GM20000 (cell line): ENCODE measurements at regions not wholly inside any gene's neighbourhood (a gene's known extent, or its start where the extent isn't known, plus 50 kb on each side); places are given as distances from the start of the nearest gene placed in this dataset.
"Not testable (repeated sequence)": the region's sequence is repeated elsewhere in the genome, so short reads cannot be mapped to it uniquely, and the experiment has no call there.

ENCODE experiments used
- DNase-seq: peaks from one replicate; pipeline ENCODE4 v3.0.0; 2012; ENCODE audit warnings: low spot score
- TF ChIP-seq, protein P1 (sequence below): IDR thresholded peaks from 2 replicates; pipeline ENCODE4 v1.5.1; 2012; ENCODE audit warnings: mild to moderate bottlenecking, control low read depth; ENCODE audit errors: extremely low read depth, missing control alignments

DNA sequence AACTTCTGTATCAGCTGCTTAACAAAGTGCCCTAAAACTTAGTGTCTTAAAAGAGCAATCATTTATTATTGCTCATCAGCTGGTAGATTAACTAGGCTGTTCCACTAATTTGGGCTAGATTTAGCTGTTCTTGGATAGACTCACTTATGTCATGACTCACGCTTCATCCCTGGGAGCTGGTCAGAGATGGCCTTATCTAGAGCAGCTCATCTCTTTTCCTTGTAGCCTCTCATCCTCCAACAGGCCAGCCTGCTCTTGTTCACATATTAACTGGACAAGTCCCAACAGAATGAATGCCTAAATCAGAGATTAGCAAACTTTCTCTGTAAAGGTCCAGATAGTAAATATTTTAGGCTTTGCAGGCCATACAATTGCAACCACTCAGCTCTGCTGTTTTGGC lies 66.9 kb upstream of the PLAAT1 start:
- DNase-seq = no peak
- TF ChIP-seq, protein P1, sequence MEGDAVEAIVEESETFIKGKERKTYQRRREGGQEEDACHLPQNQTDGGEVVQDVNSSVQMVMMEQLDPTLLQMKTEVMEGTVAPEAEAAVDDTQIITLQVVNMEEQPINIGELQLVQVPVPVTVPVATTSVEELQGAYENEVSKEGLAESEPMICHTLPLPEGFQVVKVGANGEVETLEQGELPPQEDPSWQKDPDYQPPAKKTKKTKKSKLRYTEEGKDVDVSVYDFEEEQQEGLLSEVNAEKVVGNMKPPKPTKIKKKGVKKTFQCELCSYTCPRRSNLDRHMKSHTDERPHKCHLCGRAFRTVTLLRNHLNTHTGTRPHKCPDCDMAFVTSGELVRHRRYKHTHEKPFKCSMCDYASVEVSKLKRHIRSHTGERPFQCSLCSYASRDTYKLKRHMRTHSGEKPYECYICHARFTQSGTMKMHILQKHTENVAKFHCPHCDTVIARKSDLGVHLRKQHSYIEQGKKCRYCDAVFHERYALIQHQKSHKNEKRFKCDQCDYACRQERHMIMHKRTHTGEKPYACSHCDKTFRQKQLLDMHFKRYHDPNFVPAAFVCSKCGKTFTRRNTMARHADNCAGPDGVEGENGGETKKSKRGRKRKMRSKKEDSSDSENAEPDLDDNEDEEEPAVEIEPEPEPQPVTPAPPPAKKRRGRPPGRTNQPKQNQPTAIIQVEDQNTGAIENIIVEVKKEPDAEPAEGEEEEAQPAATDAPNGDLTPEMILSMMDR = no peak

DNA sequence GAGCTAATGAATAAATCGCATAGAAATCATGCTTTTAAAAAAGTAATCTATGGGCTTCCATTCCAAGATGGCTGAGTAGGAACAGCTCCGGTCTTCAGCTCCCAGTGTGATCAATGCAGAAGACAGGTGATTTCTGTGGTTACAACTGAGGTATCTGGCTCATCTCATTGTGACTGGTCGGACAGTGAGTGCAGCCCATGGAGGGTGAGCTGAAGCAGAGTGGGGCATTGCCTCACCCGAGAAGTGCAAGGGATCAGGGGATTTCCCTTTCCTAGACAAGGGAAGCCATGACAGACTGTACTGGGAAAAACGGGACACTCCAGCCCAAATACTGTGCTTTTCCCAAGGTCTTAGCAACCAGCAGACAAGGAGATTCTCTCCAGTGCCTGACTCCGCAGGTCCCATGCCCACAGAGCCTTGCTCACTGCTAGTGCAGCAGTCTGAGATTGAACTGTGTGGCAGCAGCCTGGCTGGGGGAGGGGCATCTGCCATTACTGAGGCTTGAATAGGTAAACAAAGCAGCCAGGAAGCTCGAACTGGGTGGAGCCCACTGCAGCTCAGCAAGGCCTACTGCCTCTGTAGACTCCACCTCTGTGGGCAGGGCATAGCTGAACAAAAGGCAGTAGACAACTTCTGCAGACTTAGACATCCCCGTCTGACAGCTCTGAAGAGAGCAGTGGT lies 61.5 kb upstream of the PLAAT1 start:
- not testable (repeated sequence) for DNase-seq

- TF ChIP-seq, protein P1 = no peak
- no peak for DNase-seq
These were observed 53.8 kb upstream of the PLAAT1 start for GRCh38 chr3:193187070-193187722.

DNA sequence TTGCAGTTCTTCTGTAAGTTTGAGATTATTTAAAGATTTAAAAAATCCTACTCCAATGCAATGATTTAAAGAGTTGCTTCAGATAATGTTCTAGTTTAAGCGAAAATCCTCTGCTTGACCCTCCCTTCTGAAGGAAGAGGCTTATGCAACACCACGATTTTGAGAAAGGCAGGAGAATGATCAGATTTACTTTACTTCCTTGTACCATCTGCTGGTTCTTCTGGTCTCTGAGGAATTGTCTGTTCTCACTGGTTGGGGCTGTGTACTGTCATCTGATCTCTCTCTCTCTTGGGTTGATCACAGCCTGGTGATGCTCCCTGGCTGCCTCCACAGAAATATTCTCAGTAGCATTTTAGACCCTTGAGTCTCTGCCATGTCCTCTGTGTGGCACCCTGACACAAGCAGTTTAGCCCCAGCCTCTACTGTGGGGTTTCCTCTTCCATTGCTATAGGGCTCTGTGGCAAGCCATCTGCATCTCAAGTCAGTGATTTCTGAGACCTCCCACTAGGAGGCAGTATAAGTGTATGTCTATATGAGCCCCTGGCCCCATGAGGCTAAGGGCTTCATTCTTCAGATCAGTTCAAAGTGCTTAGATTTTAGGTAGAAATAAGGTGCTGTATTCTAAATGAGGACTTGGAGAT lies 50.8 kb upstream of the PLAAT1 start:
- TF ChIP-seq, protein P1 = no peak
- peak; percentile 30 for DNase-seq
